HCT116 (cell line): ENCODE measurements at regions not wholly inside any gene's neighbourhood (a gene's known extent, or its start where the extent isn't known, plus 50 kb on each side); places are given as distances from the start of the nearest gene placed in this dataset.

Source experiments
- ATAC-seq: fragments of 200-7000 bp; cut with Tn5 transposase; 2 replicates; pipeline ENCODE4 v1.9.1; 2020; ENCODE audit warnings: mild to moderate bottlenecking, moderate library complexity
- BruUV-seq: library from RNA; stranded (reverse); fragments of 400-500 nt; replicated peaks from 2 replicates; lab custom pipeline; 2021; lab: Mats Ljungman, UMichigan
- CTCF ChIA-PET: fragments of 300-600 bp; sonication (Branson Sonifier 250); formaldehyde crosslinking; loops from one replicate; lab custom pipeline; 2021; ENCODE audit warnings: antibody characterized with exemption; lab: Charles Lee
- POLR2A ChIA-PET: fragments of 300-600, 350-600 bp; sonication (Branson Sonifier 250); formaldehyde crosslinking; loops from one replicate; lab custom pipeline; 2021; ENCODE audit warnings: antibody characterized with exemption; lab: Charles Lee
- RAD21 ChIA-PET, 2 experiments: fragments of 300-600 bp; sonication (Branson Sonifier 250); formaldehyde crosslinking; loops; one replicate each; lab custom pipeline; 2023; ENCODE audit warnings: low total read pairs in 2 of 2; ENCODE audit not compliant: uncharacterized antibody in 2 of 2, unreplicated experiment in 2 of 2, low non-redundant PET in 1 of 2; lab: Charles Lee
- DNase-seq: peaks from one replicate; pipeline ENCODE4 v3.0.0-alpha.2; 2010; ENCODE audit warnings: low read depth, low spot score
- H2AFZ ChIP-seq: fragments of 200-600 bp; shearing (Covaris generic), sonication (generic); 2 replicates; pipeline ENCODE4 v1.6.1; 2017; ENCODE audit warnings: low read depth, mixed run types, mixed read lengths, antibody characterized with exemption, low read length; ENCODE audit not compliant: poor library complexity, severe bottlenecking
- H3K27ac ChIP-seq: 2 replicates; pipeline ENCODE4 v1.5.1; 2012; ENCODE audit warnings: low read depth, low read length
- H3K27me3 ChIP-seq: fragments of 200-600 bp; sonication (generic); 2 replicates; pipeline ENCODE4 v1.6.1; 2016; ENCODE audit warnings: mixed run types, low read length, mixed read lengths; ENCODE audit not compliant: insufficient read depth
- H3K36me3 ChIP-seq, 2 experiments: fragments of 200-500 bp in 1 of 2; fragments of 200-600 bp in 1 of 2; sonication (Bioruptor generic) in 1 of 2; sonication (generic) in 1 of 2; 2 replicates each; pipeline versions ENCODE4 v1.5.1 to v1.6.1; 2014 to 2016; ENCODE audit warnings: low read length in 2 of 2, inconsistent platforms in 1 of 2, mixed read lengths in 1 of 2, mixed run types in 1 of 2; ENCODE audit not compliant: insufficient read depth in 2 of 2, control insufficient read depth in 1 of 2
- H3K4me1 ChIP-seq, 2 experiments: fragments of 200-600 bp in 1 of 2; sonication (generic) in 1 of 2; 2 replicates each; pipeline versions ENCODE4 v1.5.1 to v1.6.1; 2012 to 2017; ENCODE audit warnings: low read length in 2 of 2, inconsistent platforms in 1 of 2, mild to moderate bottlenecking in 1 of 2, mixed read lengths in 1 of 2, mixed run types in 1 of 2, moderate library complexity in 1 of 2; ENCODE audit not compliant: insufficient read depth in 2 of 2, control insufficient read depth in 1 of 2
- H3K4me2 ChIP-seq: fragments of 200-600 bp; sonication (generic); 2 replicates; pipeline ENCODE4 v1.6.1; 2017; ENCODE audit warnings: mixed run types, low read length, mixed read lengths
- H3K4me3 ChIP-seq, 2 experiments: fragments of 200-600 bp in 1 of 2; sonication (generic) in 1 of 2; replicated peaks in 1 of 2; 2 replicates each; pipeline ENCODE4 v1.5.1; 2011 to 2016; ENCODE audit warnings: low read length in 2 of 2, control low read depth in 1 of 2, low read depth in 1 of 2, mild to moderate bottlenecking in 1 of 2, mixed read lengths in 1 of 2, mixed run types in 1 of 2
- H3K79me2 ChIP-seq: fragments of 200-600 bp; sonication (generic); 2 replicates; pipeline ENCODE4 v1.6.1; 2017; ENCODE audit warnings: mild to moderate bottlenecking, mixed run types, low read length, moderate library complexity, mixed read lengths; ENCODE audit not compliant: insufficient read depth
- H3K9ac ChIP-seq: fragments of 200-600 bp; sonication (generic); 2 replicates; pipeline ENCODE4 v1.6.1; 2016; ENCODE audit warnings: low read length, mixed read lengths
- H3K9me2 ChIP-seq: fragments of 200-600 bp; sonication (generic), shearing (Covaris generic); 2 replicates; pipeline ENCODE4 v1.6.1; 2017; ENCODE audit warnings: mixed run types, mild to moderate bottlenecking, moderate library complexity; ENCODE audit not compliant: insufficient read depth
- H3K9me3 ChIP-seq, 2 experiments: fragments of 200-500 bp in 1 of 2; fragments of 200-600 bp in 1 of 2; sonication (Bioruptor generic) in 1 of 2; sonication (generic) in 1 of 2; 2 replicates each; pipeline ENCODE4 v1.6.1; 2014 to 2017; ENCODE audit warnings: low read length in 2 of 2, mixed read lengths in 2 of 2, inconsistent platforms in 1 of 2, low read depth in 1 of 2, mild to moderate bottlenecking in 1 of 2, mixed run types in 1 of 2, moderate library complexity in 1 of 2; ENCODE audit not compliant: control insufficient read depth in 1 of 2, insufficient read depth in 1 of 2
- H4K20me1 ChIP-seq: fragments of 200-600 bp; sonication (generic), shearing (Covaris generic); 2 replicates; pipeline ENCODE4 v1.6.1; 2017; ENCODE audit warnings: mixed run types, mild to moderate bottlenecking, moderate library complexity; ENCODE audit not compliant: insufficient read depth
- CBX3 ChIP-seq: IDR thresholded peaks from 2 replicates; pipeline ENCODE4 v1.6.1; 2012; ENCODE audit warnings: low read depth
- CEBPB ChIP-seq: IDR thresholded peaks from 2 replicates; pipeline ENCODE4 v1.6.1; 2012; ENCODE audit warnings: low read depth
- EGR1 ChIP-seq: IDR thresholded peaks from 2 replicates; pipeline ENCODE4 v1.6.1; 2012; ENCODE audit warnings: low read depth
- ELF1 ChIP-seq: IDR thresholded peaks from 2 replicates; pipeline ENCODE4 v1.6.1; 2012; ENCODE audit warnings: low read depth, borderline replicate concordance
- EZH2 ChIP-seq: fragments of 200-600 bp; sonication (generic); IDR thresholded peaks from 2 replicates; pipeline ENCODE4 v1.6.1; 2017; ENCODE audit warnings: antibody characterized with exemption, mixed run types
- POLR2A ChIP-seq: IDR thresholded peaks from 2 replicates; pipeline ENCODE4 v1.7.0; 2011; ENCODE audit warnings: borderline replicate concordance; ENCODE audit not compliant: insufficient read depth, insufficient read length; ENCODE audit errors: extremely low read depth
- POLR2AphosphoS5 ChIP-seq: IDR thresholded peaks from 2 replicates; pipeline ENCODE4 v1.6.1; 2011; ENCODE audit warnings: mild to moderate bottlenecking, low read depth, low read length, moderate library complexity
- SP1 ChIP-seq: IDR thresholded peaks from 2 replicates; pipeline ENCODE4 v1.6.1; 2012; ENCODE audit warnings: low read depth
- TCF7L2 ChIP-seq: IDR thresholded peaks from 2 replicates; pipeline ENCODE4 v1.7.0; 2011; ENCODE audit warnings: borderline replicate concordance, inconsistent platforms; ENCODE audit not compliant: insufficient read depth, insufficient read length; ENCODE audit errors: extremely low read depth
- YY1 ChIP-seq: IDR thresholded peaks from 2 replicates; pipeline ENCODE4 v1.6.1; 2011; ENCODE audit warnings: low read length, low read depth, moderate library complexity, mild to moderate bottlenecking; ENCODE audit not compliant: insufficient replicate concordance; ENCODE audit errors: extremely low read depth
- ZFX ChIP-seq: fragments of 450-650 bp; IDR thresholded peaks from 2 replicates; pipeline ENCODE4 v1.6.1; 2017
- ZNF274 ChIP-seq: fragments of 200-500 bp; sonication (Bioruptor generic); IDR thresholded peaks from 2 replicates; pipeline ENCODE4 v1.6.1; 2014; ENCODE audit warnings: mild to moderate bottlenecking, low read depth, low read length, inconsistent platforms
- intact Hi-C: fragments of 100-400 bp; cut with micrococcal nuclease; formaldehyde crosslinking; loops from 2 replicates; pipeline ENCODE4 v1.10.0; 2022
- TF ChIP-seq, protein P1 (sequence below): IDR thresholded peaks from 2 replicates; pipeline ENCODE4 v1.6.1; 2011; ENCODE audit warnings: mild to moderate bottlenecking, low read length, moderate library complexity; ENCODE audit not compliant: insufficient replicate concordance; ENCODE audit errors: extremely low read depth
- TF ChIP-seq, protein P2 (sequence below), 3 experiments: fragments of 200-600 bp in 1 of 3; sonication (generic) in 1 of 3; IDR thresholded peaks in 2 of 3; conservative IDR thresholded peaks in 1 of 3; 2 replicates each; pipeline ENCODE4 v1.5.1; 2012 to 2017; ENCODE audit warnings: low read depth in 2 of 3, low read length in 2 of 3, antibody characterized with exemption in 1 of 3, borderline replicate concordance in 1 of 3, control low read depth in 1 of 3, mild to moderate bottlenecking in 1 of 3, mixed read lengths in 1 of 3, mixed run types in 1 of 3, moderate library complexity in 1 of 3; ENCODE audit not compliant: insufficient read depth in 1 of 3
- TF ChIP-seq, protein P3 (sequence below): IDR thresholded peaks from 2 replicates; pipeline ENCODE4 v1.6.1; 2012

DNA sequence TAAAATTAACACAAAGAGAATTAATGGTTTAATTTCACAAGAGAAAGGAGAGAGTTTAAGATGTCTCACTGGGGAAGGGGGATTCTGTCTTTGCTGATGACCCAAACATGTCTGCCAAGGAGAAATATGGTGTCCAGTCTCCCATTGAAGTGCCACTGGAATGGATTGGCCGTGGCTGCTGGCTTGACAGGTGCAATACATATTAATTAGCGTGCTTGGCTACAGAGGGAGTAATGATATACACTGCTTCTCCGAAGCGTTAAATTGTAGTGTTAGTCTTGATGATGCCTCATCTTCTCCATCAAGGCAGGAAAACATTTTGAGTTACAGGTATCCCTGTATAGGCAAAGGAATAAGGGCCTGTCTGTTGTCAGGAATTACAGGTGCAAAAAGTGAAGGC is 393.4 kb upstream of the TMPO start:
- Histone ChIP-seq H2AFZ (no peak overlapping the region), H3K9me2 (no peaks in the 10 kb centered on the region), H3K4me3 (no peak overlapping the region), H3K36me3 (no peaks in the 10 kb centered on the region), H4K20me1 (no peaks in the 10 kb centered on the region), H3K79me2 (no peaks in the 10 kb centered on the region), H3K27me3 (peaks cover 60% of the 10 kb centered on the region), H3K4me1 (no peaks in the 10 kb centered on the region), H3K4me2 (no peak overlapping the region), H3K27ac (no peak overlapping the region), H3K9ac (no peak overlapping the region), H3K9me3 (no peaks in the 10 kb centered on the region)
- TF ChIP-seq YY1: no peak
- TF ChIP-seq POLR2A: no peak
- no peak for TF ChIP-seq ELF1
- TF ChIP-seq ZFX: no peak
- TF ChIP-seq TCF7L2: no peak
- TF ChIP-seq EGR1: no peak
- no peak for TF ChIP-seq SP1
- no peak for TF ChIP-seq POLR2AphosphoS5
- TF ChIP-seq EZH2: no peak
- TF ChIP-seq ZNF274: no peak
- TF ChIP-seq, protein P1, sequence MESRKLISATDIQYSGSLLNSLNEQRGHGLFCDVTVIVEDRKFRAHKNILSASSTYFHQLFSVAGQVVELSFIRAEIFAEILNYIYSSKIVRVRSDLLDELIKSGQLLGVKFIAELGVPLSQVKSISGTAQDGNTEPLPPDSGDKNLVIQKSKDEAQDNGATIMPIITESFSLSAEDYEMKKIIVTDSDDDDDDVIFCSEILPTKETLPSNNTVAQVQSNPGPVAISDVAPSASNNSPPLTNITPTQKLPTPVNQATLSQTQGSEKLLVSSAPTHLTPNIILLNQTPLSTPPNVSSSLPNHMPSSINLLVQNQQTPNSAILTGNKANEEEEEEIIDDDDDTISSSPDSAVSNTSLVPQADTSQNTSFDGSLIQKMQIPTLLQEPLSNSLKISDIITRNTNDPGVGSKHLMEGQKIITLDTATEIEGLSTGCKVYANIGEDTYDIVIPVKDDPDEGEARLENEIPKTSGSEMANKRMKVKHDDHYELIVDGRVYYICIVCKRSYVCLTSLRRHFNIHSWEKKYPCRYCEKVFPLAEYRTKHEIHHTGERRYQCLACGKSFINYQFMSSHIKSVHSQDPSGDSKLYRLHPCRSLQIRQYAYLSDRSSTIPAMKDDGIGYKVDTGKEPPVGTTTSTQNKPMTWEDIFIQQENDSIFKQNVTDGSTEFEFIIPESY: no peak
- TF ChIP-seq, protein P2, sequence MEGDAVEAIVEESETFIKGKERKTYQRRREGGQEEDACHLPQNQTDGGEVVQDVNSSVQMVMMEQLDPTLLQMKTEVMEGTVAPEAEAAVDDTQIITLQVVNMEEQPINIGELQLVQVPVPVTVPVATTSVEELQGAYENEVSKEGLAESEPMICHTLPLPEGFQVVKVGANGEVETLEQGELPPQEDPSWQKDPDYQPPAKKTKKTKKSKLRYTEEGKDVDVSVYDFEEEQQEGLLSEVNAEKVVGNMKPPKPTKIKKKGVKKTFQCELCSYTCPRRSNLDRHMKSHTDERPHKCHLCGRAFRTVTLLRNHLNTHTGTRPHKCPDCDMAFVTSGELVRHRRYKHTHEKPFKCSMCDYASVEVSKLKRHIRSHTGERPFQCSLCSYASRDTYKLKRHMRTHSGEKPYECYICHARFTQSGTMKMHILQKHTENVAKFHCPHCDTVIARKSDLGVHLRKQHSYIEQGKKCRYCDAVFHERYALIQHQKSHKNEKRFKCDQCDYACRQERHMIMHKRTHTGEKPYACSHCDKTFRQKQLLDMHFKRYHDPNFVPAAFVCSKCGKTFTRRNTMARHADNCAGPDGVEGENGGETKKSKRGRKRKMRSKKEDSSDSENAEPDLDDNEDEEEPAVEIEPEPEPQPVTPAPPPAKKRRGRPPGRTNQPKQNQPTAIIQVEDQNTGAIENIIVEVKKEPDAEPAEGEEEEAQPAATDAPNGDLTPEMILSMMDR (IDR thresholded peaks at IDR 0.05 in 2 of 3, conservative IDR thresholded peaks at IDR 0.05 in 1 of 3; ENCODE audit: borderline replicate concordance in 1 of 3, insufficient read depth in 1 of 3, low read depth in 2 of 3, low read length in 2 of 3): no peak
- no peak for TF ChIP-seq CBX3
- TF ChIP-seq, protein P3, sequence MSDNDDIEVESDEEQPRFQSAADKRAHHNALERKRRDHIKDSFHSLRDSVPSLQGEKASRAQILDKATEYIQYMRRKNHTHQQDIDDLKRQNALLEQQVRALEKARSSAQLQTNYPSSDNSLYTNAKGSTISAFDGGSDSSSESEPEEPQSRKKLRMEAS: no peak
- no peak for TF ChIP-seq CEBPB
- ATAC-seq: no peak
- ChIA-PET RAD21 (no interaction called here), POLR2A (no interaction called here), CTCF (no interaction called here)
- no TSS peak for BruUV-seq
- DNase-seq: no peak
- intact Hi-C loops: no loop called here
